SU-DHL-6 (cell line): ENCODE measurements at regions not wholly inside any gene's neighbourhood (a gene's known extent, or its start where the extent isn't known, plus 50 kb on each side); places are given as distances from the start of the nearest gene placed in this dataset.

Experiments used
- EZH2phosphoT487 ChIP-seq: fragments of 200-600 bp; sonication (generic), shearing (Covaris generic); conservative IDR thresholded peaks from 2 replicates; pipeline ENCODE4 v1.6.1; 2018; ENCODE audit warnings: mild to moderate bottlenecking, antibody characterized with exemption, low read length, moderate library complexity, mixed read lengths
- TF ChIP-seq, protein P1 (sequence below): fragments of 200-600 bp; sonication (generic); IDR thresholded peaks from one replicate; pipeline ENCODE4 v1.5.1; 2017; ENCODE audit warnings: antibody characterized with exemption, mild to moderate bottlenecking, low read length, moderate library complexity; ENCODE audit not compliant: insufficient read depth, poor library complexity, severe bottlenecking

DNA sequence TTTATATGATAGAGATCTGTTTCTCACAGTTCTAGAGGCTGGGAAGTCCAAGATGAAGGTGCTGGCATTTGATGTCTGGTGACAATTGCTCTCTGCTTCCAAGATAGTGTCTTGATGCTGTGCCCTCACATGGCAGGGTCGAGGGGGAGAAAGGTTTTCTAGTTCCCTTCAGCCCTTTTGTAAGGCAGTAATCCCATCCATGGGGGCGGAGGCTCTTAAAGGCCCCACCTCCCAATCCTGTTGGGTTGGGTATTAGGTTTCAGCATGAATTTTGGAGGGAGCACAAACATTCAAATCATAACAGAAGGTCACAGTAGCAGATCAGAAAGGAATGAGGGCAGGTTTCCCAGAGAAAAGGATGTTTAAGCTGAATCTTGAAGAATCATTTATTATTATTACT is 601.7 kb upstream of the ZNF717 start:
- TF ChIP-seq, protein P1, sequence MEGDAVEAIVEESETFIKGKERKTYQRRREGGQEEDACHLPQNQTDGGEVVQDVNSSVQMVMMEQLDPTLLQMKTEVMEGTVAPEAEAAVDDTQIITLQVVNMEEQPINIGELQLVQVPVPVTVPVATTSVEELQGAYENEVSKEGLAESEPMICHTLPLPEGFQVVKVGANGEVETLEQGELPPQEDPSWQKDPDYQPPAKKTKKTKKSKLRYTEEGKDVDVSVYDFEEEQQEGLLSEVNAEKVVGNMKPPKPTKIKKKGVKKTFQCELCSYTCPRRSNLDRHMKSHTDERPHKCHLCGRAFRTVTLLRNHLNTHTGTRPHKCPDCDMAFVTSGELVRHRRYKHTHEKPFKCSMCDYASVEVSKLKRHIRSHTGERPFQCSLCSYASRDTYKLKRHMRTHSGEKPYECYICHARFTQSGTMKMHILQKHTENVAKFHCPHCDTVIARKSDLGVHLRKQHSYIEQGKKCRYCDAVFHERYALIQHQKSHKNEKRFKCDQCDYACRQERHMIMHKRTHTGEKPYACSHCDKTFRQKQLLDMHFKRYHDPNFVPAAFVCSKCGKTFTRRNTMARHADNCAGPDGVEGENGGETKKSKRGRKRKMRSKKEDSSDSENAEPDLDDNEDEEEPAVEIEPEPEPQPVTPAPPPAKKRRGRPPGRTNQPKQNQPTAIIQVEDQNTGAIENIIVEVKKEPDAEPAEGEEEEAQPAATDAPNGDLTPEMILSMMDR = no peak
- no peak for TF ChIP-seq EZH2phosphoT487
